ENCODE measurements at regions not wholly inside any gene's neighbourhood (a gene's known extent, or its start where the extent isn't known, plus 50 kb on each side); places are given as distances from the start of the nearest gene placed in this dataset.

DNA sequence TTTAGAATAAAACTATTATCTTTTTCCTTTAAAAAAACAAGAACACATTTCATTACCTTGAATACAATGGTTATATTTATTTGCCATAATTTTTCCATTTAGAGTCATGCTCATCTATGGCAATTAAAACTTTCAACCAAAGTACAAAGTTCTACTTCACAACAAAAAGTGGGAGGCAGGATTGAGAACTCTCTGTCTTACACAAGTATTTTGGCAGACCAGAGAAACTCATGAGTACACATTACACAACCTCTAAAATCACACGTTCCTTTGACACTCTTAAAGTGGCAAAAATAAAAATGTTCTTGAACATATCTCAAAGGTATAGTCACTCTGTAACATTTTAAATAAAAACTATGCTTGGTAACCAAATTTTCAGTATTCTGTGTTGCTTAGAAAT, 213.4 kb downstream of the IL15 start:
- FAIRE-seq: no peak
- ATAC-seq: no peak
- no peak overlapping the region for H3K4me2 ChIP-seq (ENCODE audit: low read depth, low read length)
- TF ChIP-seq, protein P1, sequence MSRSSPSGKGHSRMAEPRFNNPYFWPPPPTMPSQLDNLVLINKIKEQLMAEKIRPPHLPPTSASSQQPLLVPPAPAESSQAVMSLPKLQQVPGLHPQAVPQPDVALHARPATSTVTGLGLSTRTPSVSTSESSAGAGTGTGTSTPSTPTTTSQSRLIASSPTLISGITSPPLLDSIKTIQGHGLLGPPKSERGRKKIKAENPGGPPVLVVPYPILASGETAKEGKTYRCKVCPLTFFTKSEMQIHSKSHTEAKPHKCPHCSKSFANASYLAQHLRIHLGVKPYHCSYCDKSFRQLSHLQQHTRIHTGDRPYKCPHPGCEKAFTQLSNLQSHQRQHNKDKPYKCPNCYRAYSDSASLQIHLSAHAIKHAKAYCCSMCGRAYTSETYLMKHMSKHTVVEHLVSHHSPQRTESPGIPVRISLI (CRISPR knock-in tag; IDR thresholded peaks at IDR 0.05; ENCODE audit: borderline replicate concordance): no peak
- TF ChIP-seq ISX (CRISPR knock-in tag; conservative IDR thresholded peaks at IDR 0.05): no peak
- TF ChIP-seq, protein P2, sequence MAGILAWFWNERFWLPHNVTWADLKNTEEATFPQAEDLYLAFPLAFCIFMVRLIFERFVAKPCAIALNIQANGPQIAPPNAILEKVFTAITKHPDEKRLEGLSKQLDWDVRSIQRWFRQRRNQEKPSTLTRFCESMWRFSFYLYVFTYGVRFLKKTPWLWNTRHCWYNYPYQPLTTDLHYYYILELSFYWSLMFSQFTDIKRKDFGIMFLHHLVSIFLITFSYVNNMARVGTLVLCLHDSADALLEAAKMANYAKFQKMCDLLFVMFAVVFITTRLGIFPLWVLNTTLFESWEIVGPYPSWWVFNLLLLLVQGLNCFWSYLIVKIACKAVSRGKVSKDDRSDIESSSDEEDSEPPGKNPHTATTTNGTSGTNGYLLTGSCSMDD (CRISPR knock-in tag; IDR thresholded peaks at IDR 0.05): no peak
- TF ChIP-seq, protein P3, sequence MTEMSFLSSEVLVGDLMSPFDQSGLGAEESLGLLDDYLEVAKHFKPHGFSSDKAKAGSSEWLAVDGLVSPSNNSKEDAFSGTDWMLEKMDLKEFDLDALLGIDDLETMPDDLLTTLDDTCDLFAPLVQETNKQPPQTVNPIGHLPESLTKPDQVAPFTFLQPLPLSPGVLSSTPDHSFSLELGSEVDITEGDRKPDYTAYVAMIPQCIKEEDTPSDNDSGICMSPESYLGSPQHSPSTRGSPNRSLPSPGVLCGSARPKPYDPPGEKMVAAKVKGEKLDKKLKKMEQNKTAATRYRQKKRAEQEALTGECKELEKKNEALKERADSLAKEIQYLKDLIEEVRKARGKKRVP (CRISPR knock-in tag; IDR thresholded peaks at IDR 0.05): no peak
- TF ChIP-seq ZNF329 (CRISPR knock-in tag; IDR thresholded peaks at IDR 0.05; ENCODE audit: low read depth): no peak
- TF ChIP-seq, protein P4, sequence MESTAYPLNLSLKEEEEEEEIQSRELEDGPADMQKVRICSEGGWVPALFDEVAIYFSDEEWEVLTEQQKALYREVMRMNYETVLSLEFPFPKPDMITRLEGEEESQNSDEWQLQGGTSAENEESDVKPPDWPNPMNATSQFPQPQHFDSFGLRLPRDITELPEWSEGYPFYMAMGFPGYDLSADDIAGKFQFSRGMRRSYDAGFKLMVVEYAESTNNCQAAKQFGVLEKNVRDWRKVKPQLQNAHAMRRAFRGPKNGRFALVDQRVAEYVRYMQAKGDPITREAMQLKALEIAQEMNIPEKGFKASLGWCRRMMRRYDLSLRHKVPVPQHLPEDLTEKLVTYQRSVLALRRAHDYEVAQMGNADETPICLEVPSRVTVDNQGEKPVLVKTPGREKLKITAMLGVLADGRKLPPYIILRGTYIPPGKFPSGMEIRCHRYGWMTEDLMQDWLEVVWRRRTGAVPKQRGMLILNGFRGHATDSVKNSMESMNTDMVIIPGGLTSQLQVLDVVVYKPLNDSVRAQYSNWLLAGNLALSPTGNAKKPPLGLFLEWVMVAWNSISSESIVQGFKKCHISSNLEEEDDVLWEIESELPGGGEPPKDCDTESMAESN (CRISPR knock-in tag; conservative IDR thresholded peaks at IDR 0.05): no peak
- TF ChIP-seq, protein P5, sequence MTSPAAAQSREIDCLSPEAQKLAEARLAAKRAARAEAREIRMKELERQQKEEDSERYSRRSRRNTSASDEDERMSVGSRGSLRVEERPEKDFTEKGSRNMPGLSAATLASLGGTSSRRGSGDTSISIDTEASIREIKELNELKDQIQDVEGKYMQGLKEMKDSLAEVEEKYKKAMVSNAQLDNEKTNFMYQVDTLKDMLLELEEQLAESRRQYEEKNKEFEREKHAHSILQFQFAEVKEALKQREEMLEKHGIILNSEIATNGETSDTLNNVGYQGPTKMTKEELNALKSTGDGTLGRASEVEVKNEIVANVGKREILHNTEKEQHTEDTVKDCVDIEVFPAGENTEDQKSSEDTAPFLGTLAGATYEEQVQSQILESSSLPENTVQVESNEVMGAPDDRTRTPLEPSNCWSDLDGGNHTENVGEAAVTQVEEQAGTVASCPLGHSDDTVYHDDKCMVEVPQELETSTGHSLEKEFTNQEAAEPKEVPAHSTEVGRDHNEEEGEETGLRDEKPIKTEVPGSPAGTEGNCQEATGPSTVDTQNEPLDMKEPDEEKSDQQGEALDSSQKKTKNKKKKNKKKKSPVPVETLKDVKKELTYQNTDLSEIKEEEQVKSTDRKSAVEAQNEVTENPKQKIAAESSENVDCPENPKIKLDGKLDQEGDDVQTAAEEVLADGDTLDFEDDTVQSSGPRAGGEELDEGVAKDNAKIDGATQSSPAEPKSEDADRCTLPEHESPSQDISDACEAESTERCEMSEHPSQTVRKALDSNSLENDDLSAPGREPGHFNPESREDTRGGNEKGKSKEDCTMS (CRISPR knock-in tag; conservative IDR thresholded peaks at IDR 0.05): no peak
- TF ChIP-seq ZNF33A (CRISPR knock-in tag; IDR thresholded peaks at IDR 0.05; ENCODE audit: borderline replicate concordance): no peak
- TF ChIP-seq PCBP2 (optimal IDR thresholded peaks at IDR 0.05; ENCODE audit: low read depth, low read length, poor library complexity, severe bottlenecking): no peak
- TF ChIP-seq, protein P6, sequence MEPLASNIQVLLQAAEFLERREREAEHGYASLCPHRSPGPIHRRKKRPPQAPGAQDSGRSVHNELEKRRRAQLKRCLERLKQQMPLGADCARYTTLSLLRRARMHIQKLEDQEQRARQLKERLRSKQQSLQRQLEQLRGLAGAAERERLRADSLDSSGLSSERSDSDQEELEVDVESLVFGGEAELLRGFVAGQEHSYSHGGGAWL (CRISPR knock-in tag; IDR thresholded peaks at IDR 0.05): no peak
- TF ChIP-seq RFX3 (CRISPR knock-in tag; IDR thresholded peaks at IDR 0.05): no peak
- TF ChIP-seq PHB2 (IDR thresholded peaks at IDR 0.05; ENCODE audit: partially characterized antibody): no peak
- no peak for TF ChIP-seq KLF15 (CRISPR knock-in tag; IDR thresholded peaks at IDR 0.05; ENCODE audit: borderline replicate concordance)
- TF ChIP-seq SKI (IDR thresholded peaks at IDR 0.05; ENCODE audit: partially characterized antibody): no peak
- TF ChIP-seq RFXAP (CRISPR knock-in tag; IDR thresholded peaks at IDR 0.05; ENCODE audit: borderline replicate concordance): no peak
- TF ChIP-seq CAMTA2 (CRISPR knock-in tag; IDR thresholded peaks at IDR 0.05; ENCODE audit: borderline replicate concordance): no peak
- TF ChIP-seq IRF2 (CRISPR knock-in tag; IDR thresholded peaks at IDR 0.05): no peak
- no peak for TF ChIP-seq ZNF33B (CRISPR knock-in tag; IDR thresholded peaks at IDR 0.05)

More for the DNA sequence above, 213.4 kb downstream of the IL15 start:
- ChIA-PET POLR2A (no interaction called here), CTCF (ENCODE audit: low intra/inter-chr PET ratio, low total read pairs) (no interaction called here)
- WGBS (ENCODE audit: low lambda C conversion rate): 0% methylated on average over 1 of the region's 1 CpG
- no TSS peak for BruUV-seq (replicated peaks)
- no peak overlapping the region for H3K27ac ChIP-seq (ENCODE audit: extremely low read length, insufficient read depth, low read length)
- in situ Hi-C loops (cut with HindIII; ENCODE audit: extremely low pct_ligation_motif_present, low pct_unique_long_range_greater_than_20kb) (no loop called here), intact Hi-C loops (cut with micrococcal nuclease; ENCODE audit: unreplicated experiment) (no loop called here)
- H3K4me3 ChIP-seq (replicated peaks in 1 of 3; ENCODE audit: insufficient read depth in 1 of 3, low read depth in 2 of 3, low read length in 3 of 3): no peak overlapping the region
- no peak overlapping the region for H3K9ac ChIP-seq (ENCODE audit: insufficient read depth, low read depth, low read length)
- H2AFZ ChIP-seq (ENCODE audit: low read length): no peak overlapping the region
- H4K20me1 ChIP-seq (ENCODE audit: insufficient read depth, low read length): no peaks in the 10 kb centered on the region
- no peaks in the 10 kb centered on the region for H3K27me3 ChIP-seq (ENCODE audit: control insufficient read depth in 1 of 2, insufficient read depth in 2 of 2, low read length in 2 of 2)
- H3K9me3 ChIP-seq (ENCODE audit: low read length): peaks cover 9% of the 10 kb centered on the region; the same call in 1 of the 2 replicates
- H3K36me3 ChIP-seq (replicated peaks in 1 of 2; ENCODE audit: control insufficient read depth in 1 of 2, insufficient read depth in 2 of 2, low read length in 2 of 2): no peaks in the 10 kb centered on the region
- H3K79me2 ChIP-seq (ENCODE audit: insufficient read depth, low read length): no peaks in the 10 kb centered on the region
- DNase-seq (ENCODE audit: low spot score): no peak
- no peaks in the 10 kb centered on the region for H3K4me1 ChIP-seq (ENCODE audit: insufficient read depth, low read length)
